H1 (cell line): ENCODE measurements at regions not wholly inside any gene's neighbourhood (a gene's known extent, or its start where the extent isn't known, plus 50 kb on each side); places are given as distances from the start of the nearest gene placed in this dataset.
A peak's percentile ranks its signal among the peaks of the same experiment; 100 is the strongest.
"Not testable (repeated sequence)": the region's sequence is repeated elsewhere in the genome, so short reads cannot be mapped to it uniquely, and the experiment has no call there.

Experiments used
- CTCF ChIA-PET: fragments of 300-600 bp; sonication (Branson Sonifier 250); formaldehyde crosslinking; loops from one replicate; lab custom pipeline; 2021; ENCODE audit not compliant: partially characterized antibody; lab: Charles Lee
- POLR2A ChIA-PET: fragments of 300-600 bp; sonication (Branson Sonifier 250); formaldehyde crosslinking; loops from one replicate; lab custom pipeline; 2021; ENCODE audit warnings: inconsistent platforms; ENCODE audit not compliant: partially characterized antibody; lab: Charles Lee
- DNase-seq, 2 experiments: peaks; one replicate each; pipeline versions ENCODE4 v3.0.0 to v3.0.0-alpha.2; 2010 to 2022; ENCODE audit warnings: low spot score in 2 of 2, low read depth in 1 of 2, mixed read lengths in 1 of 2
- FAIRE-seq: peaks from 2 replicates; lab custom pipeline; 2011; peaks lifted over from hg19 to GRCh38; lab: Jason Lieb, UNC
- H2AFZ ChIP-seq: 2 replicates; pipeline ENCODE4 v1.8.1; 2012; ENCODE audit warnings: low read length, inconsistent platforms
- H2AK5ac ChIP-seq: 2 replicates; pipeline ENCODE4 v1.6.1; 2013; ENCODE audit warnings: low read depth, low read length
- H2BK120ac ChIP-seq: replicated peaks from 2 replicates; pipeline ENCODE3; 2013; ENCODE audit warnings: low read depth, low read length, inconsistent platforms
- H2BK12ac ChIP-seq: 2 replicates; pipeline ENCODE4 v1.6.1; 2013; ENCODE audit warnings: low read depth, low read length
- H2BK15ac ChIP-seq: 2 replicates; pipeline ENCODE4 v1.6.1; 2013; ENCODE audit warnings: low read length
- H2BK20ac ChIP-seq: 2 replicates; pipeline ENCODE4 v1.6.1; 2013; ENCODE audit warnings: low read length
- H2BK5ac ChIP-seq: 2 replicates; pipeline ENCODE4 v1.6.1; 2013; ENCODE audit warnings: low read depth, low read length
- H3K14ac ChIP-seq: 2 replicates; pipeline ENCODE4 v1.6.1; 2013; ENCODE audit warnings: inconsistent platforms; ENCODE audit not compliant: insufficient read length
- H3K18ac ChIP-seq: 2 replicates; pipeline ENCODE4 v1.6.1; 2013; ENCODE audit warnings: low read length; ENCODE audit errors: extremely low read depth
- H3K23ac ChIP-seq: 2 replicates; pipeline ENCODE4 v1.6.1; 2013; ENCODE audit warnings: inconsistent platforms; ENCODE audit not compliant: insufficient read length
- H3K23me2 ChIP-seq: 2 replicates; pipeline ENCODE4 v1.6.1; 2013; ENCODE audit warnings: low read depth, low read length
- H3K27ac ChIP-seq: 2 replicates; pipeline ENCODE4 v1.6.1; 2011; ENCODE audit warnings: low read depth, low read length, inconsistent platforms
- H3K27me3 ChIP-seq, 4 experiments: replicated peaks in 1 of 4; 1 replicate in 1 of 4; 2 replicates in 3 of 4; pipeline versions ENCODE4 v1.6.1 to v1.8.1; 2011 to 2013; ENCODE audit warnings: low read length in 3 of 4, mild to moderate bottlenecking in 3 of 4, inconsistent platforms in 2 of 4, mixed read lengths in 2 of 4, moderate library complexity in 1 of 4; ENCODE audit not compliant: control insufficient read depth in 3 of 4, insufficient read depth in 3 of 4; ENCODE audit errors: extremely low read depth in 1 of 4
- H3K36me3 ChIP-seq, 4 experiments: 2 replicates each; pipeline versions ENCODE4 v1.6.1 to v1.8.1; 2011 to 2013; ENCODE audit warnings: mild to moderate bottlenecking in 4 of 4, low read length in 3 of 4, moderate library complexity in 2 of 4, control low read depth in 1 of 4, inconsistent platforms in 1 of 4; ENCODE audit not compliant: insufficient read depth in 4 of 4, control insufficient read depth in 2 of 4
- H3K4ac ChIP-seq: replicated peaks from 2 replicates; pipeline ENCODE3; 2013; ENCODE audit warnings: low read length, low read depth, mixed read lengths, inconsistent platforms; ENCODE audit not compliant: insufficient read length
- H3K4me1 ChIP-seq, 4 experiments: replicated peaks in 1 of 4; 1 replicate in 1 of 4; 2 replicates in 3 of 4; pipeline versions ENCODE4 v1.6.1 to v1.8.1; 2011 to 2013; ENCODE audit warnings: low read length in 3 of 4, inconsistent platforms in 2 of 4, mixed read lengths in 1 of 4; ENCODE audit not compliant: insufficient read depth in 4 of 4, control insufficient read depth in 3 of 4
- H3K4me2 ChIP-seq, 2 experiments: 2 replicates each; pipeline versions ENCODE4 v1.6.1 to v1.8.1; 2011 to 2013; ENCODE audit warnings: low read depth in 2 of 2, low read length in 2 of 2, control low read depth in 1 of 2, inconsistent platforms in 1 of 2, mild to moderate bottlenecking in 1 of 2; ENCODE audit not compliant: insufficient read depth in 1 of 2
- H3K4me3 ChIP-seq, 4 experiments: fragments of 200-600, 300-600 bp in 1 of 4; sonication (generic), shearing (Covaris generic), sonication (Bioruptor Twin) in 1 of 4; 2 replicates each; pipeline versions ENCODE4 v1.5.1 to v1.8.1; 2011 to 2016; ENCODE audit warnings: low read length in 4 of 4, low read depth in 3 of 4, control low read depth in 2 of 4, inconsistent platforms in 2 of 4, mild to moderate bottlenecking in 2 of 4, mixed read lengths in 1 of 4, moderate library complexity in 1 of 4; ENCODE audit not compliant: insufficient read depth in 2 of 4; ENCODE audit errors: extremely low read depth in 1 of 4
- H3K56ac ChIP-seq: replicated peaks from 2 replicates; pipeline ENCODE3; 2013; ENCODE audit warnings: low read depth, mild to moderate bottlenecking, mixed read lengths, low read length, inconsistent platforms; ENCODE audit not compliant: insufficient read length
- H3K79me1 ChIP-seq: 2 replicates; pipeline ENCODE4 v1.6.1; 2013; ENCODE audit warnings: low read depth, low read length, control low read depth
- H3K79me2 ChIP-seq, 2 experiments: 2 replicates each; pipeline versions ENCODE4 v1.6.1 to v1.8.1; 2012 to 2013; ENCODE audit warnings: low read length in 2 of 2, mild to moderate bottlenecking in 2 of 2, inconsistent platforms in 1 of 2; ENCODE audit not compliant: insufficient read depth in 2 of 2, control insufficient read depth in 1 of 2
- H3K9ac ChIP-seq, 4 experiments: replicated peaks in 1 of 4; 1 replicate in 1 of 4; 2 replicates in 3 of 4; pipeline versions ENCODE4 v1.6.1 to v1.8.1; 2011 to 2013; ENCODE audit warnings: low read depth in 3 of 4, low read length in 3 of 4, control low read depth in 2 of 4, mild to moderate bottlenecking in 2 of 4, moderate library complexity in 2 of 4, inconsistent platforms in 1 of 4; ENCODE audit errors: extremely low read depth in 1 of 4
- H3K9me3 ChIP-seq, 2 experiments: 2 replicates each; pipeline versions ENCODE4 v1.6.1 to v1.8.1; 2012 to 2013; ENCODE audit warnings: mild to moderate bottlenecking in 2 of 2, moderate library complexity in 2 of 2, control low read depth in 1 of 2, inconsistent platforms in 1 of 2, low read depth in 1 of 2, low read length in 1 of 2, mixed read lengths in 1 of 2; ENCODE audit not compliant: insufficient read depth in 2 of 2
- H4K20me1 ChIP-seq, 2 experiments: replicated peaks in 1 of 2; 2 replicates each; pipeline versions ENCODE3 to v1.8.1; 2011 to 2013; ENCODE audit warnings: inconsistent platforms in 2 of 2, low read length in 2 of 2, mild to moderate bottlenecking in 1 of 2; ENCODE audit not compliant: insufficient read depth in 2 of 2, control insufficient read depth in 1 of 2
- H4K5ac ChIP-seq: 2 replicates; pipeline ENCODE4 v1.6.1; 2013; ENCODE audit warnings: low read length, low read depth, mixed read lengths, inconsistent platforms; ENCODE audit not compliant: insufficient read length
- H4K8ac ChIP-seq: 2 replicates; pipeline ENCODE4 v1.8.0; 2013; ENCODE audit warnings: mild to moderate bottlenecking, moderate library complexity, low read length, inconsistent platforms; ENCODE audit not compliant: insufficient read depth; ENCODE audit errors: extremely low read depth
- H4K91ac ChIP-seq: replicated peaks from 2 replicates; pipeline ENCODE3; 2013; ENCODE audit warnings: low read length, mixed read lengths, inconsistent platforms; ENCODE audit not compliant: insufficient read length
- WGBS, 2 experiments: shearing (Covaris generic) in 1 of 2; methylation state at CpG; one replicate each; pipeline versions ENCODE4 v1.1.6 to v1.1.7; 2013 to 2015; ENCODE audit warnings: low lambda C conversion rate in 2 of 2, mixed read lengths in 2 of 2, inconsistent platforms in 1 of 2, low coverage in 1 of 2, missing lambda C conversion rate in 1 of 2; ENCODE audit not compliant: insufficient replicate concordance in 2 of 2, insufficient coverage in 1 of 2, insufficient read length in 1 of 2; ENCODE audit errors: extremely low coverage in 1 of 2, missing lambda C conversion rate in 1 of 2; 5-methylcytosine and 5-hydroxymethylcytosine counted together

- H3K27ac ChIP-seq, H3K23ac ChIP-seq, H2BK15ac ChIP-seq, H3K27me3 ChIP-seq, FAIRE-seq, H3K4me3 ChIP-seq, H3K36me3 ChIP-seq, H3K14ac ChIP-seq, H4K5ac ChIP-seq, H3K4me2 ChIP-seq, H3K79me1 ChIP-seq, H3K9me3 ChIP-seq, H2BK20ac ChIP-seq, H2BK5ac ChIP-seq, H2BK12ac ChIP-seq, H3K18ac ChIP-seq, H4K91ac ChIP-seq, POLR2A ChIA-PET, H2BK120ac ChIP-seq, H3K4me1 ChIP-seq, DNase-seq, H3K56ac ChIP-seq, H4K20me1 ChIP-seq, H2AFZ ChIP-seq, H3K4ac ChIP-seq, H3K9ac ChIP-seq, H3K79me2 ChIP-seq, H2AK5ac ChIP-seq: not testable (repeated sequence)
- peak overlapping the region; percentile 86; the same call in 1 of the 2 replicates for H4K8ac ChIP-seq
- CTCF ChIA-PET: interaction anchor here (0.7 to 1.0 kb wide), 2 partner anchors 20 to 152 kb away, joined by 3 to 4 read pairs; no protein-coding TSS in a partner anchor
- 96% methylated on average over 17 of the region's 17 CpGs; no CpG with 5 or more reads in 1 of the 2 experiments for WGBS, 2 experiments
- H3K23me2 ChIP-seq: peaks cover 12% of the 10 kb centered on the region; the same call in 1 of the 2 replicates
Measured at GRCh38 chr7:1620176-1620575, 49.9 kb upstream of the ELFN1 start.
